ENCODE measurements at regions not wholly inside any gene's neighbourhood (a gene's known extent, or its start where the extent isn't known, plus 50 kb on each side); places are given as distances from the start of the nearest gene placed in this dataset.

GRCh38 chr6:156114541-156114940 is 658.9 kb upstream of the NOX3 start (continued):
- no peak for TF ChIP-seq TOX (CRISPR knock-in tag; IDR thresholded peaks at IDR 0.05; ENCODE audit: borderline replicate concordance)
- TF ChIP-seq ESRRG (CRISPR knock-in tag; IDR thresholded peaks at IDR 0.05) = no peak
- TF ChIP-seq OSR1 (CRISPR knock-in tag; IDR thresholded peaks at IDR 0.05) = no peak

GRCh38 chr6:156113631-156114030 is 658.0 kb upstream of the NOX3 start:
- TF ChIP-seq CREB5 (CRISPR knock-in tag; IDR thresholded peaks at IDR 0.05; ENCODE audit: low read depth) = no peak
- no peak for TF ChIP-seq ZNF70 (CRISPR knock-in tag; IDR thresholded peaks at IDR 0.05)
- no peak for TF ChIP-seq ZNF8 (CRISPR knock-in tag; IDR thresholded peaks at IDR 0.05)
- no peak for TF ChIP-seq ISL1 (CRISPR knock-in tag; IDR thresholded peaks at IDR 0.05)
- no peak for TF ChIP-seq ZFP30 (CRISPR knock-in tag; IDR thresholded peaks at IDR 0.05)
- no peak for TF ChIP-seq CSDC2 (CRISPR knock-in tag; IDR thresholded peaks at IDR 0.05)
- TF ChIP-seq GLIS3 (CRISPR knock-in tag; IDR thresholded peaks at IDR 0.05) = no peak
- no peak for TF ChIP-seq ZNF565 (CRISPR knock-in tag; conservative IDR thresholded peaks at IDR 0.05; ENCODE audit: low read depth)
- no peak for ATAC-seq

GRCh38 chr6:156111913-156112312 is 656.3 kb upstream of the NOX3 start:
- no peak for ATAC-seq
- TF ChIP-seq ZNF8 (CRISPR knock-in tag; IDR thresholded peaks at IDR 0.05) (no peak), TOX (CRISPR knock-in tag; IDR thresholded peaks at IDR 0.05; ENCODE audit: borderline replicate concordance) (no peak), CSRNP3 (CRISPR knock-in tag; IDR thresholded peaks at IDR 0.05) (no peak), OSR1 (CRISPR knock-in tag; IDR thresholded peaks at IDR 0.05) (no peak), PATZ1 (CRISPR knock-in tag; IDR thresholded peaks at IDR 0.05; ENCODE audit: borderline replicate concordance) (no peak), CREB5 (CRISPR knock-in tag; IDR thresholded peaks at IDR 0.05; ENCODE audit: low read depth) (no peak), CSDC2 (CRISPR knock-in tag; IDR thresholded peaks at IDR 0.05) (no peak)

GRCh38 chr6:156110249-156110648 is 654.6 kb upstream of the NOX3 start:
- no peak for ATAC-seq
- TF ChIP-seq ZC3H10 (CRISPR knock-in tag; IDR thresholded peaks at IDR 0.05) = no peak
- no peak for TF ChIP-seq RARB (CRISPR knock-in tag; IDR thresholded peaks at IDR 0.05)
- no peak for TF ChIP-seq OSR1 (CRISPR knock-in tag; IDR thresholded peaks at IDR 0.05)
- TF ChIP-seq ZNF70 (CRISPR knock-in tag; IDR thresholded peaks at IDR 0.05) = no peak
- TF ChIP-seq CSRNP3 (CRISPR knock-in tag; IDR thresholded peaks at IDR 0.05) = no peak
- TF ChIP-seq SNAI2 (CRISPR knock-in tag; IDR thresholded peaks at IDR 0.05) = no peak
- TF ChIP-seq CSDC2 (CRISPR knock-in tag; IDR thresholded peaks at IDR 0.05) = no peak
- TF ChIP-seq POU6F1 (CRISPR knock-in tag; IDR thresholded peaks at IDR 0.05; ENCODE audit: borderline replicate concordance, low read depth) = no peak
- TF ChIP-seq PPARA (CRISPR knock-in tag; IDR thresholded peaks at IDR 0.05; ENCODE audit: borderline replicate concordance) = no peak
